ENCODE measurements at regions not wholly inside any gene's neighbourhood (a gene's known extent, or its start where the extent isn't known, plus 50 kb on each side); places are given as distances from the start of the nearest gene placed in this dataset.

DNA sequence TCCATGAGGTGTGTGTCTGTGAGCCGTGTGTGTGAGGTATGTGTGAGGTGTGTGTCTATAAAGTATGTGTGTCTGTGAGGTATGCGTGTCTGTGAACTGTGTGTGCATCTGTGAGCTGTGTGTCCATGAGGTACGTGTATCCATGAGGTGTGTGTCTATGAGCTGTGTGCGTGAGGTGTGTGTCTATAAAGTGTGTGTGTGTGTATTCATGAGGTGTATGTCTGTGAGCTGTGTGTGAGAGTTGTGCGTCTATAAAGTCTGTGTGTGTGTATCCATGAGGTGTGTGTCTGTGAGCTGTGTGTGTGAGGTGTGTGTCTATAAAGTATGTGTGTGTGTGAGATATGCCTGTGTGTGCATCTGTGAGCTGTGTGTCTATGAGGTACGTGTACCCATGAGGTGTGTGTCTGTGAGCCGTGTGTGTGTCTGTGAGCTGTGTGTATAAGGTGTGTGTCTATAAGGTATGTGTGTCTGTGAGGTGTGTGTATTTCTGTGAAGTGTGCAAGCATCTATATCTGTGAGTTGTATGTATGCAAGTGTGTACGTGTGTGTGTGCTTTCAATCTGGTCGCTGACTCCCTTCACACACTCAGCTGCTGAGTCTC lies 91.9 kb upstream of the FOXP4 start:
- Histone ChIP-seq H3K4me3 (ENCODE audit: control insufficient read depth in 2 of 3, extremely low read depth in 1 of 3, insufficient read depth in 2 of 3, low read depth in 1 of 3, low read length in 3 of 3) (no peak overlapping the region), H3K27me3 (ENCODE audit: control insufficient read depth, extremely low read depth, insufficient read depth, low read length) (peaks cover 50% of the 10 kb centered on the region), H3K36me3 (ENCODE audit: control insufficient read depth in 2 of 2, extremely low read depth in 1 of 2, insufficient read depth in 2 of 2, low read length in 2 of 2) (no peaks in the 10 kb centered on the region), H3K9me1 (ENCODE audit: control insufficient read depth, extremely low read depth, insufficient read depth, low read length) (no peaks in the 10 kb centered on the region), H3K9me3 (ENCODE audit: control insufficient read depth, low read depth, low read length) (no peaks in the 10 kb centered on the region), H3K27ac (ENCODE audit: control insufficient read depth, insufficient read depth, low read length) (no peak overlapping the region), H4K20me1 (ENCODE audit: control insufficient read depth, extremely low read depth, insufficient read depth, low read length) (no peaks in the 10 kb centered on the region), H2AFZ (ENCODE audit: control insufficient read depth, low read length) (no peak overlapping the region), H3K9ac (ENCODE audit: control insufficient read depth, extremely low read depth, insufficient read depth, low read length) (no peak overlapping the region), H3K79me2 (ENCODE audit: control insufficient read depth, insufficient read depth, low read length) (no peaks in the 10 kb centered on the region), H3K4me1 (ENCODE audit: control insufficient read depth, extremely low read depth, insufficient read depth, low read length) (no peaks in the 10 kb centered on the region), H3K4me2 (ENCODE audit: control insufficient read depth, extremely low read depth, insufficient read depth, low read depth, low read length) (no peak overlapping the region)
- dilution Hi-C loops (cut with MboI; ENCODE audit: extremely low pct_ligation_motif_present, low sequenced_read_pairs) = no loop called here
- FAIRE-seq (no peak), DNase-seq (ENCODE audit: low read depth, low spot score) (no peak)
- TF ChIP-seq, protein P1, sequence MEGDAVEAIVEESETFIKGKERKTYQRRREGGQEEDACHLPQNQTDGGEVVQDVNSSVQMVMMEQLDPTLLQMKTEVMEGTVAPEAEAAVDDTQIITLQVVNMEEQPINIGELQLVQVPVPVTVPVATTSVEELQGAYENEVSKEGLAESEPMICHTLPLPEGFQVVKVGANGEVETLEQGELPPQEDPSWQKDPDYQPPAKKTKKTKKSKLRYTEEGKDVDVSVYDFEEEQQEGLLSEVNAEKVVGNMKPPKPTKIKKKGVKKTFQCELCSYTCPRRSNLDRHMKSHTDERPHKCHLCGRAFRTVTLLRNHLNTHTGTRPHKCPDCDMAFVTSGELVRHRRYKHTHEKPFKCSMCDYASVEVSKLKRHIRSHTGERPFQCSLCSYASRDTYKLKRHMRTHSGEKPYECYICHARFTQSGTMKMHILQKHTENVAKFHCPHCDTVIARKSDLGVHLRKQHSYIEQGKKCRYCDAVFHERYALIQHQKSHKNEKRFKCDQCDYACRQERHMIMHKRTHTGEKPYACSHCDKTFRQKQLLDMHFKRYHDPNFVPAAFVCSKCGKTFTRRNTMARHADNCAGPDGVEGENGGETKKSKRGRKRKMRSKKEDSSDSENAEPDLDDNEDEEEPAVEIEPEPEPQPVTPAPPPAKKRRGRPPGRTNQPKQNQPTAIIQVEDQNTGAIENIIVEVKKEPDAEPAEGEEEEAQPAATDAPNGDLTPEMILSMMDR (optimal IDR thresholded peaks at IDR 0.05 in 1 of 3, IDR thresholded peaks at IDR 0.05 in 1 of 3, conservative IDR thresholded peaks at IDR 0.05 in 1 of 3; ENCODE audit: extremely low read depth in 1 of 3, insufficient read depth in 2 of 3, low read length in 3 of 3) = no peak
- TF ChIP-seq EZH2 (IDR thresholded peaks at IDR 0.05; ENCODE audit: low read length) = no peak

DNA sequence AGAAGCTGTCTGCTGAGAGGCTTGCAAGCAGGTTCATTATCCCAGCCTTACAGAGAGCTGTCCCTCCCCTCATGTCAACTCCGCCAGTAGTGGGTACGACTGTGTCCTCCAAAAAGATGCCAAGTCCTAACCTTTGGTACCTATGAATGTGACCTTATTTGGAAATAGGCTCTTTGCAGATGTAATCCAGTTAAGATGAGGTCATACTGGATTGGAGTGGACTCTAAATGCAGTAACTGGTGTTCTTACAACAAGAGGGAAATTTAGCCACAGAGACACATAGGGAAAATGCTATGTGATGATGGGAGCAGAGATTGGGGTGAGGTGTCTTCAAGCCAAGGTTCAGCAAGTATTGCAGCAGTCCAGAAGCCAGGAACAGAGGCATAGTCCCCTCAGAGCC lies 90.8 kb upstream of the FOXP4 start:
- Histone ChIP-seq H3K27me3 (ENCODE audit: control insufficient read depth, extremely low read depth, insufficient read depth, low read length) (peaks cover 50% of the 10 kb centered on the region), H3K9me3 (ENCODE audit: control insufficient read depth, low read depth, low read length) (no peaks in the 10 kb centered on the region), H4K20me1 (ENCODE audit: control insufficient read depth, extremely low read depth, insufficient read depth, low read length) (no peaks in the 10 kb centered on the region), H3K4me2 (ENCODE audit: control insufficient read depth, extremely low read depth, insufficient read depth, low read depth, low read length) (no peak overlapping the region), H3K79me2 (ENCODE audit: control insufficient read depth, insufficient read depth, low read length) (no peaks in the 10 kb centered on the region), H3K36me3 (ENCODE audit: control insufficient read depth in 2 of 2, extremely low read depth in 1 of 2, insufficient read depth in 2 of 2, low read length in 2 of 2) (no peaks in the 10 kb centered on the region), H3K9me1 (ENCODE audit: control insufficient read depth, extremely low read depth, insufficient read depth, low read length) (no peaks in the 10 kb centered on the region), H3K27ac (ENCODE audit: control insufficient read depth, insufficient read depth, low read length) (no peak overlapping the region), H3K4me3 (ENCODE audit: control insufficient read depth in 2 of 3, extremely low read depth in 1 of 3, insufficient read depth in 2 of 3, low read depth in 1 of 3, low read length in 3 of 3) (no peak overlapping the region), H3K4me1 (ENCODE audit: control insufficient read depth, extremely low read depth, insufficient read depth, low read length) (no peaks in the 10 kb centered on the region), H3K9ac (ENCODE audit: control insufficient read depth, extremely low read depth, insufficient read depth, low read length) (no peak overlapping the region), H2AFZ (ENCODE audit: control insufficient read depth, low read length) (no peak overlapping the region)
- dilution Hi-C loops (cut with MboI; ENCODE audit: extremely low pct_ligation_motif_present, low sequenced_read_pairs) = no loop called here
- no peak for TF ChIP-seq EZH2 (IDR thresholded peaks at IDR 0.05; ENCODE audit: low read length)
- TF ChIP-seq, protein P1 (optimal IDR thresholded peaks at IDR 0.05 in 1 of 3, IDR thresholded peaks at IDR 0.05 in 1 of 3, conservative IDR thresholded peaks at IDR 0.05 in 1 of 3; ENCODE audit: extremely low read depth in 1 of 3, insufficient read depth in 2 of 3, low read length in 3 of 3) = no peak
- FAIRE-seq (no peak), DNase-seq (ENCODE audit: low read depth, low spot score) (no peak)

Data from keratinocyte (primary cell).